HG02798 (cell line): ENCODE measurements at regions not wholly inside any gene's neighbourhood (a gene's known extent, or its start where the extent isn't known, plus 50 kb on each side); places are given as distances from the start of the nearest gene placed in this dataset.

Experiments
- ATAC-seq: cut with Tn5 transposase; IDR thresholded peaks from one replicate; pipeline ENCODE4 v1.9.1; 2021; ENCODE audit warnings: mild to moderate bottlenecking; ENCODE audit not compliant: unreplicated experiment, poor library complexity

DNA sequence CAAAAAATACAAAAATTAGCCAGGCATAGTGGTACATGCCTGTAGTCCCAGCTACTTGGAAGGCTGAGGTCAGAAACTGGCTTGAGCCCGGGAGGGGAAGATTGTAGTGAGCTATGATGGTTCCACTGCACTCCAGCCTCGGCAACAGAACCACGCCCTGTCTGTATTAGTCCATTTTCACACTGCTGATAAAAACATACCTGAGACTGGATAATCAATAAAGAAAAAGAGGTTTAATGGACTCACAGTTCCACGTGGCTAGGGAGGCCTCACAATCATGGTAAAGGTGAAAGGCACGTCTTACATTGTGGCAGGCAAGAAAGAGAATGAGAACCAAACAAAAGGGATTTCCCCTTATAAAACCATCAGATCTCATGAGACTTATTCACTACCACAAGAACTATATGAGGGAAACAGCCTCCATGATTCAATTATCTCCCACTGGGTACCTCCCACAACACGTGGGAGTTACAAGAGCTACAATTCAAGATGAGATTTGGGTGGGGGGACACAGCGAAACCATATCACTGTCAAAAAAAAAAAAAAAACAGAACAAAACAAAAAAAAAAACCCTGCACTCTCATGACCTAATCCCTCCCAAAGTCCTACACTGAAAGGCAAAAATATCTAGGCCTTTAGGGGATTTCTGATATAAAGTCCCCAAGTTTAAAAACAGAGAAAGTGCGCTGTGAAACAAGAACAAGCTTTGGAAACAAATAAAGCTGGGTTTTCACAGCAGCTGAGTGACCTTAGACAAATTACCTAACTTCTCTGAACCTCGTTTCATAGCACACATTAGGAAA is 224.7 kb downstream of the IGSF11 start:
- ATAC-seq: peak; percentile 58

DNA sequence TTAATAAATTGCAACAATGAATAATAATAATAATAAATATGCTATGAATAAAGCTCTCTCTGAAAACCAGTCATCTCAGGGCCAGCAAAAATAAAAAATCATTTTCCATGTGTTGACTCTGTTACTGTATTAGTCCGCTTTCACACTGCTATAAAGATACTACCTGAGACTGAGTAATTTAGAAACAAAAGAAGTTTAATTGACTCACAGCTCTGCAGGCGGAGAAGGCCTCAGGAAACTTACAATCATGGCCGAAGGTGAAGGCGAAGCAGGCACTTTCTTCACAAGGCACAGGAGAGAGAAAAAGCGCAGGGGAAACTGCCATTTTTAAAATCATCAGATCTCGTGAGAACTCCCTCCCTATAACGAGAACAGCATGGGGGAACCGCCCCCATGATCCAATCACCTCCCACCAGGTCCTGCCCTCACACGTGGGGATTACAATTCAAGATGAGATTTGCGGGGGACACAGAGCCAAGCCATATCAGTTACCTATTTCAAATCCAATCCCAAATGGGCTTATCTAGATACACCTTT is 224.1 kb downstream of the IGSF11 start:
- ATAC-seq: peak; percentile 30

GRCh38 chr3:118811236-118811732 is 223.4 kb downstream of the IGSF11 start:
- ATAC-seq: no peak

DNA sequence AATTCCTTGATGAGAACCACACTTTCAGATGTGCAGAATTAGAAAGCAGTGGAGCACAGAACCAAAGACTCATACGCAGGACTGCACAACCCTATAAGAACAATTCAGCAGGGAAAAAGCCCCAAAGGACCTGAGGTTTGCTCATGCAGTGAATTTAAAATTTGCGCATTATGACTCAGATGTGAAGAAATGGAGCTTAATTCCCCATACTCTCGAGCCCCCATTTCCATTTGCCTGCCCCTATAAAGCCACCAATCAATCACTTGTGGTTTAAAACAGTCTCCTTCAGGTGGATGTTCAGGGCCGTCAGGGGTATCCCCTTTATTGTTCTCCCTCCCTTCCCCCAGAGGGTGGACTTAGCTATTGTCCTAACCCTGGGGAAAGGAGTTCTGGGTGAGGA is 221.2 kb downstream of the IGSF11 start:
- ATAC-seq: no peak

- ATAC-seq: peak; percentile 82
These were observed 216.9 kb downstream of the IGSF11 start for GRCh38 chr3:118817748-118818165.

DNA sequence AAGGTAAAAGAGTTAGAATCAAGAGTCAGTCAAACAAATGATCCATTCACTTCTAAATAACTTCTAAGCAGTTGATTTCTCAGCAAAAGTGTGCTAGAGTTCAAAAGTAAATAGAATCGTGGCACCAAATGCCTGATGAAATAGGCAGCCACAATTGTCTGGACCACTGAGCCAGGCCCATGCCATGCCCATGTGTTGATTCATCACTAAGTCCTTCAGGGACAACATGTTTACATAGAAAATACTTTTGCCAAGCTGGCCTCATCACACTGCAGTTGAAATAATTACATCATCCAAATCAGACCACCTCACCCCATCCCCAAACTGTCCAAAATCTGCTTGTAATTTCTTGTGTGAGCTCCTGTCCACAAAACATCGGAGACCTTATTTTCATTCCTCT is 216.3 kb downstream of the IGSF11 start:
- ATAC-seq: no peak

DNA sequence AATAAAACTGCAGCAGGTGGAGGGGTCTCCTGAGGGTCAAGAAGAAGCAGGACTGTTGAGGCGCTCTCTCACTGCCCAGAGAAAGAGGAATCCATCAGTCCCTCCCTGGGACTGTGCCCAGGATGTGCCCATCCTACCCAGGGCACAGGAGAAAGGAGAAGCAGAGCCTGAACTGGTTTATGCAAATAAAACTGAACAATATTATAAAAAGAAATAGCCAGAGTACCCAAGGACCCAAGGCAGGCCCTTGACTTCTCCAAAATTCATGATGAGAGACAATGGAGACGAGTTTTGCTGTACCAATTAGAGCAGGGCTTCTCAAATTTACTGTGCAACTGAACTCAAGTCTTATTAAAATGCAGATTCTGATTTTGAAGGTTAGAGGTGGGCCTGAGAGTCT is 211.0 kb downstream of the IGSF11 start:
- ATAC-seq: no peak

GRCh38 chr3:118827446-118827845 is 207.2 kb downstream of the IGSF11 start:
- no peak for ATAC-seq

DNA sequence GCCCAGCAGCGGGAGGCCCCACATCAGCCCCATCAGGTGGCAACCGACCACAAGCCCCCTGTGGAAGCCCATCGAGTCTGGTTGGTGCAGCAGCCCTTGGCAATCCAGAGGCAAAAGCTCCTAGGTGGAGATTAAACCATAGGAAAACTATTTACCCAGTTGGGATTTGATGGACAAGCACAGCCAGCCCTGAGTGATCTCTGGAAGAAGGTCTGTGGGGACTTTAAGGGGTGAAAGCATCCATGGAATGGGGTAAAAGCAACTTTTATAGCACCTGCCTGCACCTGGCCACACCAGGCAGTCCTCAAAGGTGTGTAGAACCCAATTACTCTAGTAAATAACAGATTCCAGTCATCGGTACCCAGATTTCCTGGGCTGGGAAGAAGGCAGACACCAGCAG is 206.3 kb downstream of the IGSF11 start:
- no peak for ATAC-seq

DNA sequence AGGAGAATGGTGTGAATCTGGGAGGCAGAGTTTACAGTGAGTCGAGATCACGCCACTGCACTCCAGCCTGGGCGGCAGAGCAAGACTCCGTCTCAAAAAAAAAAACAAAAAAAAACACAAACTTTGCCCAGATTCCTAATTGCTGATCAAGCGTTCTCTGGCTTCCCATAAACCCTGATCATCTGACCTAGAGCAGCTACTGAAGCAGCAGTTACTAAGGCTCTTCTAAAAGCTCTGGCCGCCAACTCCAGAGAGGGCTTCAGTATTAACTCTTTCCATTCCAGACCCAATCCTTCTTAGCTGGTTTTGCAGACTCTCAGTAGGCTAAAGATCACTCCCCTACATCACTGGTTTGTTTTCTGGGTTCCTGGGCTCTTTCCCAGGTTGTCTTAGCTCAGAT is 201.6 kb downstream of the IGSF11 start:
- no peak for ATAC-seq

DNA sequence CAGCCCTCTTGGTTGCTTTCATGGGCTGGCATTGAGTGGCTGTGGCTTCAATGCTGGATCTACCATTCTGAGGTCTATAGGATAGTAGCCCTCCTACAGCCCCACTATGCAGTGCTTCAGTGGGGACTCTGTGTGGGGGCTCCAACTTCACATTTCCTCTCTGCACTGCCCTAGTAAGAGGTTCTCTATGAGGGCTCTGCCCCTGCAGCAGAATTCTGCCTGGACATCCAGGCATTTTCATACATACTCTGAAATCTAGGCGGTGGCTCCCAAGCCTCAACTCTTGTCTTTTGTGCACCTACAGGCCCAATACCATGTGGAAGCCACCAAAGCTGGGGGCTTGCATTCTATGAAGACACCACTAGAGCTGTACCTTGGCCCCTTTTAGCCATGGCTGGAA is 195.8 kb downstream of the IGSF11 start:
- ATAC-seq: no peak

DNA sequence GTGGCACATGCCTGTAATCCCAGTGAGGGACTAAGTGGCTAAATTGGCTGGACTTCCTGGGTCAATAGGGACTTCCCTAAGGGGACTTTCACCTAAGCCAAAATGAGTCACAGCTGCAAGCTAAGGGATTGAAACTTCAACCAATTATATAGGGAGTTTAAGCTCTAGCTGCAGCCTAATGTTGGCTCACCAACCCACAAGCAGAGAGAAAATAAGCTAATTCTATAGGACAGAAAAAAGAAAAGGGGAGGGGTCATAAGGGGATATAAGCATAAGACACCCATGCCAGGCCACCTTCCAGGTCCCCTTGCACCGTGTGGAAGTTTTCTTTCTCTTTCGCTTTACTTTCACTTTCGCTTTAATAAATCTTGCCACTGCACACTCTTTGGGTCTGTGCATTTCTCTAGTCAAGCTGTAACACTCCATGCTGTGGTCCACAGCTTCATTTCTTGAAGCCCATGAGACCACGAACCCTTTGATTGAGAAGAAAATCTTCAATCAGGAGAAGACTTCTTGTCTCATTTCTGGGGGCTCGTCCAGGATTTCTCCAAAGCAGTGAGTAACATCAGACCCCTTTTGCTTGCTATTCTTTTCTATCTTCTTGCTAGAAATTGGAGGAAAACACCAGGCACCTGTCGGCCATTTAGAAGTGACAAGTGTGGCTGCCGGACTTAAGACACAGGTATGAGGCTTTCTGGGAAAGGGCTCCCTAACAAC is 192.3 kb downstream of the IGSF11 start:
- no peak for ATAC-seq

DNA sequence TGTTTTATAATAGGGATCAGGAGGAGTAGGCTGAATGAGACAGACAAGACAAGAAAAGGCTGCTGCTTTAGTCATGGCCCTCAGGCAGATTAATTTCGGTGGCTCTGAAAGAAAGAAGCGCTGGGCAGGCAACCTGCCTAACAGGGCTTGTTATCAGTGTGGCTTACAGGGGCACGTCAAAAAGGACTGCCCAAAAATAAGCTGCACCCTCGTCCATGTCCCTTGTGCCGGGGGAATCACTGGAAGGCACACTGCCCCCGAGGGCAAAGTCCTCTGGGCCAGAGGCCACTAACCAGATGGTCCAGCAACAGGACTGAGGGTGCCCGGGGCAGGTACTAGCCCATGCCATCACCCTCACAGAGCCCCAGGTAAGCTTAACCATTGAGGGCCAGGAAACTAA is 188.5 kb downstream of the IGSF11 start:
- ATAC-seq: no peak
